ENCODE measurements at regions not wholly inside any gene's neighbourhood (a gene's known extent, or its start where the extent isn't known, plus 50 kb on each side); places are given as distances from the start of the nearest gene placed in this dataset.

- DNase-seq (ENCODE audit: low read depth): no peak
Observed at GRCh38 chr3:25037049-25037547, 391.0 kb upstream of the RARB start.

GRCh38 chr3:25038271-25038670 is 389.8 kb upstream of the RARB start:
- no peak for DNase-seq (ENCODE audit: low read depth)

GRCh38 chr3:25038922-25039321 is 389.1 kb upstream of the RARB start:
- DNase-seq (ENCODE audit: low read depth): no peak

GRCh38 chr3:25040748-25041147 is 387.3 kb upstream of the RARB start:
- no peak for DNase-seq (ENCODE audit: low read depth)

GRCh38 chr3:25041871-25042584 is 386.0 kb upstream of the RARB start:
- no peak for DNase-seq (ENCODE audit: low read depth)

- no peak for DNase-seq (ENCODE audit: low read depth)
Observed at GRCh38 chr3:25043177-25043576, 384.9 kb upstream of the RARB start.

- DNase-seq (ENCODE audit: low read depth): no peak
Observed at GRCh38 chr3:25043749-25044148, 384.3 kb upstream of the RARB start.

GRCh38 chr3:25044762-25045710 is 383.0 kb upstream of the RARB start:
- DNase-seq (ENCODE audit: low read depth): no peak

GRCh38 chr3:25046911-25047771 is 380.9 kb upstream of the RARB start:
- DNase-seq (ENCODE audit: low read depth): no peak

- no peak for DNase-seq (ENCODE audit: low read depth)
Observed at GRCh38 chr3:25049304-25049703, 378.8 kb upstream of the RARB start.

GRCh38 chr3:25053360-25053759 is 374.7 kb upstream of the RARB start:
- no peak for DNase-seq (ENCODE audit: low read depth)

- DNase-seq (ENCODE audit: low read depth): no peak
Observed at GRCh38 chr3:25056036-25056755, 371.9 kb upstream of the RARB start.

GRCh38 chr3:25056803-25057351 is 371.2 kb upstream of the RARB start:
- no peak for DNase-seq (ENCODE audit: low read depth)

- DNase-seq (ENCODE audit: low read depth): no peak
Observed at GRCh38 chr3:25057379-25057778, 370.7 kb upstream of the RARB start.

GRCh38 chr3:25064681-25065080 is 363.4 kb upstream of the RARB start:
- no peak for DNase-seq (ENCODE audit: low read depth)

GRCh38 chr3:25069970-25070369 is 358.1 kb upstream of the RARB start:
- DNase-seq (ENCODE audit: low read depth): no peak

GRCh38 chr3:25071846-25072245 is 356.2 kb upstream of the RARB start:
- DNase-seq (ENCODE audit: low read depth): no peak

- DNase-seq (ENCODE audit: low read depth): no peak
Observed at GRCh38 chr3:25073423-25073822, 354.6 kb upstream of the RARB start.

- no peak for DNase-seq (ENCODE audit: low read depth)
Observed at GRCh38 chr3:25074149-25074548, 353.9 kb upstream of the RARB start.

- DNase-seq (ENCODE audit: low read depth): peak; percentile 32
Observed at GRCh38 chr3:25080461-25080860, 347.6 kb upstream of the RARB start.

All from HT1080 (cell line).